Stimulated activated CD4-positive, alpha-beta T cell treated with anti-CD3 and anti-CD28 coated beads, Interleukin-1b, Interleukin-23, amount 100 ng/mL, for 24 hours (primary cell): ENCODE measurements at regions not wholly inside any gene's neighbourhood (a gene's known extent, or its start where the extent isn't known, plus 50 kb on each side); places are given as distances from the start of the nearest gene placed in this dataset.
A peak's percentile ranks its signal among the peaks of the same experiment; 100 is the strongest.
"Not testable (repeated sequence)": the region's sequence is repeated elsewhere in the genome, so short reads cannot be mapped to it uniquely, and the experiment has no call there.

Source experiments
- DNase-seq, 4 experiments: peaks; one replicate each; pipeline ENCODE4 v3.0.0-alpha.2; 2020; ENCODE audit warnings: low read depth in 4 of 4, low spot score in 1 of 4

- DNase-seq, result no peak
These were observed 84.6 kb upstream of the ATP8B1 start for GRCh38 chr18:57887543-57888383.

- no peak for DNase-seq
These were observed 82.8 kb upstream of the ATP8B1 start for GRCh38 chr18:57885931-57886330.

GRCh38 chr18:57882465-57882864 is 79.3 kb upstream of the ATP8B1 start:
- no peak for DNase-seq

GRCh38 chr18:57881818-57882413 is 78.8 kb upstream of the ATP8B1 start:
- DNase-seq, result peak; percentile 20 to 27 (median 25)

- DNase-seq, result not testable (repeated sequence)
These were observed 76.8 kb upstream of the ATP8B1 start for GRCh38 chr18:57879924-57880323.

GRCh38 chr18:57869221-57869620 is 66.1 kb upstream of the ATP8B1 start:
- DNase-seq, result no peak

GRCh38 chr18:57866355-57866754 is 63.2 kb upstream of the ATP8B1 start:
- DNase-seq, result no peak

- no peak for DNase-seq
These were observed 61.6 kb upstream of the ATP8B1 start for GRCh38 chr18:57864615-57865121.

GRCh38 chr18:57863706-57864105 is 60.6 kb upstream of the ATP8B1 start:
- no peak for DNase-seq

GRCh38 chr18:57859314-57859713 is 56.2 kb upstream of the ATP8B1 start:
- no peak for DNase-seq

- no peak for DNase-seq
These were observed 53.6 kb upstream of the ATP8B1 start for GRCh38 chr18:57856557-57857280.

GRCh38 chr18:57856128-57856527 is 53.0 kb upstream of the ATP8B1 start:
- DNase-seq, result no peak

- DNase-seq, result no peak
These were observed 52.4 kb upstream of the ATP8B1 start for GRCh38 chr18:57855551-57855950.

GRCh38 chr18:57854726-57855125 is 51.6 kb upstream of the ATP8B1 start:
- DNase-seq, result no peak

GRCh38 chr18:57853864-57854263 is 50.7 kb upstream of the ATP8B1 start:
- DNase-seq, result no peak

GRCh38 chr18:57853133-57853532 is 50.0 kb upstream of the ATP8B1 start:
- no peak for DNase-seq
